HS-5 (cell line): ENCODE measurements at regions not wholly inside any gene's neighbourhood (a gene's known extent, or its start where the extent isn't known, plus 50 kb on each side); places are given as distances from the start of the nearest gene placed in this dataset.
"Not testable (repeated sequence)": the region's sequence is repeated elsewhere in the genome, so short reads cannot be mapped to it uniquely, and the experiment has no call there.

Experiments
- DNase-seq: peaks from one replicate; pipeline ENCODE4 v3.0.0-alpha.2; 2012; ENCODE audit warnings: low read depth

GRCh38 chr16:59336136-59336695 is 602.1 kb upstream of the GOT2 start:
- DNase-seq: no peak

DNA sequence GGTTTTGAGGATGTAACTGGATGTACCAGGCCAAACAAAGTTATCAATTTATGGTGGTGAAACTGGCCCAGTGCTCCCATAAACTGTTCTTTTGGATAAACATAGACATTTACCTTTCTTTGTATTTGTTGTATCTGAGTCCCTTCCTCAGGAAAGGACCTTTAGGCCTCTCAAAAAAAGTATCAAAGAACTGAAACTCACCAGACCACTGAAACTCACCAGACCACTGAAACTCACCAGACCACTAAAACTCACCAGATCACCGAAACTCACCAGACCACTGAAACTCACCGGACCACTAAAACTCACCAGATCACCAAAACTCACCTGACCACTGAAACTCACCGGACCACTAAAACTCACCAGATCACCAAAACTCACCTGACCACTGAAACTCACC is 597.6 kb upstream of the GOT2 start:
- DNase-seq: not testable (repeated sequence)

DNA sequence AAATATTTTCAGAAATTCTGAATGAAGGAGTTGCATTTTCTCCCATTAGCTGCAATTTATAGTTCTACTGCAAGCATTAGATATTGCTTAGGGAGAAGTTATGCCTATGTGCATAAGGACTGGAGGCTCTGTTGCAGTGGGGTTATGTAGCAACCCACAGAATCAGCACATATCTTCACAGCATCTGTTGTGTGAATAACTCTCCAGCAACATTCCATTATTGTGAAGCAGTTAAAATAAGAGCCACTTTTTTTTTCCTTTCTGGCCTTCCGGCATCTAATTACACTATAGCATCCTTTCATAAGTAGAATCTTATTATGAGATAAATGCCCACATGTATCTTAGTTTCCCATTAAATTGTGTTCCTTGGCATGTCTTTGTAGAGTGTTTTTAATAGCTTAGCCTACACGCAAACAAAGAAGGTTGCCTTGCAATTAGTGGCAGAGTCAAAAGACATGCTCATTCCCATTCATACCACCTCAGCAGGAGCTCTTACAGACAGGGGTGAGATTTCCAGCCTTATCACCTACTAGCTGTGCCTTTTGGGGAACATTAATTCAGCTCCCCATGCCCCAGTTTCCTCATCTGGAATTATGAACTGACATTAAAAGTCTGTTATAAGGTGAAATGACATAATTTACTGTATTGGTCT is 596.0 kb upstream of the GOT2 start:
- no peak for DNase-seq

DNA sequence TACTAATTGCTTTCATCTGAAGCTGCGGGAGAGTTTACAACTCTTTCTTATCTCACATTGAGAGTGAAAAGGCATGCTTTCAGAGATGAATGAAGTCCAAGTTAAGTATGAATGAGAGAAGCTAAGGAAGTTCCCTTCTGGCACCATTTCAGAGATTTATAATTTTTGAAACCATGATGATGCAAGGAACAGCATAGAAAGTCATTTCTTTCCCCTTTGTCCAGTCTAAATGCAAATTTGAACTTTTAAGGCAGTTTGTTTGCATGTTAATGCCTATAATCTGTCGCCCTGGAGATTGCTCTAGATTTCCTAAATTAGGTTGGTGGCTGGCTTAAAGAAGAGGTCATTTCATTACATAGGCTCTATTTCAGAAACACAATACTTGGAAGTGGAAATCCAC is 594.8 kb upstream of the GOT2 start:
- no peak for DNase-seq

GRCh38 chr16:59327894-59328293 is 593.8 kb upstream of the GOT2 start:
- no peak for DNase-seq

DNA sequence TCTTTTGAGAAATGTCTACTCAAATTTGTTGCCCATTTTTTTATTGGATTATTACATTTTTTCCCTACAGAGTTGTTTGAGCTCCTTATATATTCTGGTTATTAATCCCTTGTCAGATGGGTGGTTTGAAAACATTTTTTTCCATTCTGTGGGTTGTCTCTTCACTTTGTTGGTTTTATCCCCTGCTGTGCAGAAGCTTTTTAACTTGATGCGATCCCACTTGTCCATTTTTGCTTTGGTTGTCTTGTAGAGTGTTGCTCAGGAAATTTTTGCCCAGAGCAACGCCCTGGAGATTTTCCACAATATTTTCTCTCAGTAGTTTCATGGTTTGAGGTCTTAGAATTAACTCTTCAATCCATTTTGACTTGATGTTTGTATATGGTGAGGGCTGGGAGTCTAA is 592.8 kb upstream of the GOT2 start:
- DNase-seq: no peak

- DNase-seq: peak; percentile 26
Measured at GRCh38 chr16:59324462-59324861, 590.3 kb upstream of the GOT2 start.

GRCh38 chr16:59320657-59321056 is 586.5 kb upstream of the GOT2 start:
- no peak for DNase-seq

DNA sequence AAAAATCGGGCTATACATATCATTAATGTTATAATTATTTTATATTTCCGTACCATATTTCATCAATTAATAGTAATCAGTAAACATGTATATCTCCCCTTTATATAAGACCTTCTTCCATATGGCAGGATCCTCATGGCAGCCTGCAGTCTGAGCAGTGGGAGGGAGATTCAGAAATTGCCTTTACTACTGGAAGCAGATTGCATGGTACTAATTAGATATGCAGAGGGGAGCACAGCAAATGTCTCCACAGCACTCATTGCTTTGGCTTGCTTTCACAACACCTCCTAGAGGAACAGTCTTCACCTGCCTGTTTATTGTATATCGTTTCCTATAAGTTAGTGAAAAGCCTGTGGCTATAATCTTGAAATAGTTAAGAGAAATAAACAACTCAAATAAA is 585.8 kb upstream of the GOT2 start:
- DNase-seq: no peak

GRCh38 chr16:59305850-59306249 is 571.7 kb upstream of the GOT2 start:
- DNase-seq: no peak

- DNase-seq: no peak
Measured at GRCh38 chr16:59296888-59297287, 562.8 kb upstream of the GOT2 start.

DNA sequence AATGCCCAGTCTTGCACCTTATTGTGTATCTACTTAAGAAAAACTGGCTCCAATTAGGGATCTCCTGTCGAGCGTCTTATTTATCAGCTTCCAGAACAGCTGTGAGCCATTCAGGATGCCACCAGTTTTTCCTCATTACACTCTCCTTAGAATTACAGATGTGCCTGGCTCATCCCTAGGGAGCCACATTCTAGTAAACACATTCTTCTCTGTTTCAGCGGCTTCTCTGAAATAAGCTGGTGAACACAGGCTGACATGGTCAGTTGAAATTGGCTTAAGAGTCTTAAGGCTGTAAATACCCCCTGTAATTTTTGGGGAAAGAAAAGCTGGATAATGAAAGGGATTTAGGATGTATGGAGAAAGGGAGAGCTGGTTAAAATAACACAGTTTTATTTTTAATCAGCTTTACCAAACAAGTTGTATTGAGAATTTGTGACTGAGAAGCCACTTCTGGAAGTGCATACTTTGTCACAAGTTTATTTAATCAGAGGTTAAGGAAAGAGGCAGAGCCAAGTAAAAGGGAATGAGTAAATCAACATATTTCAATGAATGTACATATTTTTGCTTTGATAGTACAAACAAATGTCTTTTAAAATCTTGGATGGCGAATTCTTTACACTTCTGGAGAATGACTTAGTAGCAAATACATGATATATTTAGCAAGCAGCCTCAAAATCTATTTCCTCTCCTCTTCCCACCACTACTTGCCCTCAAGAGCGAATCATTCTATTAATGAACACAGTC is 562.0 kb upstream of the GOT2 start:
- no peak for DNase-seq

GRCh38 chr16:59295474-59295873 is 561.4 kb upstream of the GOT2 start:
- DNase-seq: no peak

DNA sequence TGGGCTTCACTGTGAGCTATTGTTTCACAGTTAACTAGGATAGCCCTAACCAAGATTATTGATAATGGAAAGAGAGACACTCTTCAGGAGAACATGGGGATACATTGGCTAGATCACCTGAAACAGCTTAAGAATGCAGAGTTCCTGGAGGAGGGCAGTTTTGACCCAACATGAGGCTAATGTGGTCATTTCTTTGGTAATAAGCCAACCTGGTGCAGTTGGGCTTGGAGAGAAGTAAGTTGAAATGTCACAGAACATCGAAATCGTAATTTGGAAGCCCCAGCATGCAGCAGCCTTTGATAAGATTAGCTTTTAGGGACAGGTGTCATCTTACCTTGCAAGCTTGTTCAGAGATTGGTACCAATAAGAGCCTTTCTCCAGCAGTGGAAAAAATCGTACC is 556.6 kb upstream of the GOT2 start:
- DNase-seq: no peak

- no peak for DNase-seq
Measured at GRCh38 chr16:59289151-59289550, 555.0 kb upstream of the GOT2 start.

- no peak for DNase-seq
Measured at GRCh38 chr16:59274141-59274540, 540.0 kb upstream of the GOT2 start.

GRCh38 chr16:59263955-59264354 is 529.8 kb upstream of the GOT2 start:
- no peak for DNase-seq

DNA sequence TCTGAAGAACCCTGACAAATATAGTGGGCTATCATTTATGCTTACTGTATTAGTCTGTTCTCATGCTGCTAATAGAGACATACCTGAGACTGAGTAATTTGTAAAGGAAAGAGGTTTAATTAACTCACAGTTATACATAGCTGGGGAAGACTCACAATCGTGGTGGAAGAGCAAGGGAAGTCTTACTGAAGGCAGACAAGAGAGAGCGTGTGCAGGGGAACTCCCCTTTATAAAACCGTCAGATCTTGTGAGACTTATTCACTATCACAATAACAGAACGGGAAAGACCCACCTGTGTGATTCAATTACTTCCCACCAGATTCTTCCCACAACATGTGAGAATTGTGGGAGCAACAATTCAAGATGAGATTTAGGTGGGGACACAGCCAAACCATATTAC is 526.8 kb upstream of the GOT2 start:
- no peak for DNase-seq

GRCh38 chr16:59259950-59260319 is 525.8 kb upstream of the GOT2 start:
- no peak for DNase-seq

DNA sequence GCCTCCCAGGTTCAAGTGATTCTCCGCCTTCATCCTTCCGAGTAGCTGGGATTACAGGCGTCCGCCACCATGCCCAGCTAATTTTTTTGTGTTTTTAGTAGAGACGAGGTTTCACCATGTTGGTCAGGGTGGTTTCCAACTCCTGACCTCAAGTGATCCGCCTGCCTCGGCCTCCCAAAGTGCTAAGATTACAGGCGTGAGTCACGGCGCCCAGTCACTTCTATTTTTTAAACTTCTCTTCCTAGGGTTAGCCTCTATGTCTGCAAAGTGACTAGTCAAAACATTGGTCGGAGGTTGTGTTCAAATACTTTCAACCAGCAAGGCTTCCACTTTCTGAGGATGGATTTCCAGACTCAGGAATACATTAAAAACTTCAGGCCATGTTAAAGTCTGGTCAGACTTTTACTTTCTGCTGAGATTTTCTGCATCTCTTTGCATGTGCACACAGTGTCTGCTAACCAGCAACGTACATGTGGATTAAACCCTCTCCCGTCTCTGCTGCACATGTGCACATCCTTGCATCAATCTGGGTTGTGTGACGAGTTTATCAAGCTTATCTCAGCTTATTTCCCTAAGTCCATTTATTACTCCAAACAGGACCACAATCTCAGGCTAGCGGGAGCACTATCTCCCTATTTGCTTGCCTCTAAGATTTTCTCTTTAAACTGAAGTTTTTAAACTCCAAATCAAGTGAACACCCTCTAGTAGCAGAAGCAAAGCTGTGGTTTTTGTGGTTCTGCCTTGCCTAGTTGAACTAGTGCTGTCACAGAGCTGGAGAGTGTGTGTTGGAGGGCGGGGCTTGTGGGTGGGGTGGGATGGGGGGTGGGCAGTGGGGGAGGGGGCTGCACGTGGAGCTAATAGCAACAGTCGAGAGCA is 525.2 kb upstream of the GOT2 start:
- no peak for DNase-seq

- no peak for DNase-seq
Measured at GRCh38 chr16:59252317-59252716, 518.2 kb upstream of the GOT2 start.

DNA sequence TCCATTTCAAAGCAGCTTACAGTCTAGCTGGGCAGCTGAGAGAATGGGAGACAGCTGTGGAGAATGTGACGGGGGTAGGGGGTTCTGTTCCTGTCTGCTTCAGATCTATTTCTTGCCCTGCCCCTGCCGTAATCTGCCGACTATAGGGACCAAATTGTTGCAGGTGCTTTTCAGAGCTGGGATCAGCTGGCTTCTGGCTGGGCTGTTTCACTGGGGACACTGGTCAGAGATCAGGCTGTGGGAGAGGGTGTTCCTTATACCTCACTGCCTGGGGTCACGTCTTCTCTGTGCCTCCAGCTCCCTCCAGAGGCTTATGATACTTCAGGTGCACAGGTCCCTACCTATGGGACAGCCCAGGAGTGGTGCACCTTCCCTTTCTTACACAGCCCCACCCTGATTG is 514.9 kb upstream of the GOT2 start:
- no peak for DNase-seq

- no peak for DNase-seq
Measured at GRCh38 chr16:59242556-59242955, 508.4 kb upstream of the GOT2 start.
